H1 (cell line): ENCODE measurements at regions not wholly inside any gene's neighbourhood (a gene's known extent, or its start where the extent isn't known, plus 50 kb on each side); places are given as distances from the start of the nearest gene placed in this dataset.

Experiments
- CTCF ChIA-PET: fragments of 300-600 bp; sonication (Branson Sonifier 250); formaldehyde crosslinking; loops from one replicate; lab custom pipeline; 2021; ENCODE audit not compliant: partially characterized antibody; lab: Charles Lee
- POLR2A ChIA-PET: fragments of 300-600 bp; sonication (Branson Sonifier 250); formaldehyde crosslinking; loops from one replicate; lab custom pipeline; 2021; ENCODE audit warnings: inconsistent platforms; ENCODE audit not compliant: partially characterized antibody; lab: Charles Lee
- DNase-seq, 2 experiments: peaks; one replicate each; pipeline versions ENCODE4 v3.0.0 to v3.0.0-alpha.2; 2010 to 2022; ENCODE audit warnings: low spot score in 2 of 2, low read depth in 1 of 2, mixed read lengths in 1 of 2
- FAIRE-seq: peaks from 2 replicates; lab custom pipeline; 2011; peaks lifted over from hg19 to GRCh38; lab: Jason Lieb, UNC
- H2AFZ ChIP-seq: 2 replicates; pipeline ENCODE4 v1.8.1; 2012; ENCODE audit warnings: low read length, inconsistent platforms
- H2AK5ac ChIP-seq: 2 replicates; pipeline ENCODE4 v1.6.1; 2013; ENCODE audit warnings: low read depth, low read length
- H2BK120ac ChIP-seq: replicated peaks from 2 replicates; pipeline ENCODE3; 2013; ENCODE audit warnings: low read depth, low read length, inconsistent platforms
- H2BK12ac ChIP-seq: 2 replicates; pipeline ENCODE4 v1.6.1; 2013; ENCODE audit warnings: low read depth, low read length
- H2BK15ac ChIP-seq: 2 replicates; pipeline ENCODE4 v1.6.1; 2013; ENCODE audit warnings: low read length
- H2BK20ac ChIP-seq: 2 replicates; pipeline ENCODE4 v1.6.1; 2013; ENCODE audit warnings: low read length
- H2BK5ac ChIP-seq: 2 replicates; pipeline ENCODE4 v1.6.1; 2013; ENCODE audit warnings: low read depth, low read length
- H3K14ac ChIP-seq: 2 replicates; pipeline ENCODE4 v1.6.1; 2013; ENCODE audit warnings: inconsistent platforms; ENCODE audit not compliant: insufficient read length
- H3K18ac ChIP-seq: 2 replicates; pipeline ENCODE4 v1.6.1; 2013; ENCODE audit warnings: low read length; ENCODE audit errors: extremely low read depth
- H3K23ac ChIP-seq: 2 replicates; pipeline ENCODE4 v1.6.1; 2013; ENCODE audit warnings: inconsistent platforms; ENCODE audit not compliant: insufficient read length
- H3K23me2 ChIP-seq: 2 replicates; pipeline ENCODE4 v1.6.1; 2013; ENCODE audit warnings: low read depth, low read length
- H3K27ac ChIP-seq: 2 replicates; pipeline ENCODE4 v1.6.1; 2011; ENCODE audit warnings: low read depth, low read length, inconsistent platforms
- H3K27me3 ChIP-seq, 4 experiments: replicated peaks in 1 of 4; 1 replicate in 1 of 4; 2 replicates in 3 of 4; pipeline versions ENCODE4 v1.6.1 to v1.8.1; 2011 to 2013; ENCODE audit warnings: low read length in 3 of 4, mild to moderate bottlenecking in 3 of 4, inconsistent platforms in 2 of 4, mixed read lengths in 2 of 4, moderate library complexity in 1 of 4; ENCODE audit not compliant: control insufficient read depth in 3 of 4, insufficient read depth in 3 of 4; ENCODE audit errors: extremely low read depth in 1 of 4
- H3K36me3 ChIP-seq, 4 experiments: 2 replicates each; pipeline versions ENCODE4 v1.6.1 to v1.8.1; 2011 to 2013; ENCODE audit warnings: mild to moderate bottlenecking in 4 of 4, low read length in 3 of 4, moderate library complexity in 2 of 4, control low read depth in 1 of 4, inconsistent platforms in 1 of 4; ENCODE audit not compliant: insufficient read depth in 4 of 4, control insufficient read depth in 2 of 4
- H3K4ac ChIP-seq: replicated peaks from 2 replicates; pipeline ENCODE3; 2013; ENCODE audit warnings: low read length, low read depth, mixed read lengths, inconsistent platforms; ENCODE audit not compliant: insufficient read length
- H3K4me1 ChIP-seq, 4 experiments: replicated peaks in 1 of 4; 1 replicate in 1 of 4; 2 replicates in 3 of 4; pipeline versions ENCODE4 v1.6.1 to v1.8.1; 2011 to 2013; ENCODE audit warnings: low read length in 3 of 4, inconsistent platforms in 2 of 4, mixed read lengths in 1 of 4; ENCODE audit not compliant: insufficient read depth in 4 of 4, control insufficient read depth in 3 of 4
- H3K4me2 ChIP-seq, 2 experiments: 2 replicates each; pipeline versions ENCODE4 v1.6.1 to v1.8.1; 2011 to 2013; ENCODE audit warnings: low read depth in 2 of 2, low read length in 2 of 2, control low read depth in 1 of 2, inconsistent platforms in 1 of 2, mild to moderate bottlenecking in 1 of 2; ENCODE audit not compliant: insufficient read depth in 1 of 2
- H3K4me3 ChIP-seq, 4 experiments: fragments of 200-600, 300-600 bp in 1 of 4; sonication (generic), shearing (Covaris generic), sonication (Bioruptor Twin) in 1 of 4; 2 replicates each; pipeline versions ENCODE4 v1.5.1 to v1.8.1; 2011 to 2016; ENCODE audit warnings: low read length in 4 of 4, low read depth in 3 of 4, control low read depth in 2 of 4, inconsistent platforms in 2 of 4, mild to moderate bottlenecking in 2 of 4, mixed read lengths in 1 of 4, moderate library complexity in 1 of 4; ENCODE audit not compliant: insufficient read depth in 2 of 4; ENCODE audit errors: extremely low read depth in 1 of 4
- H3K56ac ChIP-seq: replicated peaks from 2 replicates; pipeline ENCODE3; 2013; ENCODE audit warnings: low read depth, mild to moderate bottlenecking, mixed read lengths, low read length, inconsistent platforms; ENCODE audit not compliant: insufficient read length
- H3K79me1 ChIP-seq: 2 replicates; pipeline ENCODE4 v1.6.1; 2013; ENCODE audit warnings: low read depth, low read length, control low read depth
- H3K79me2 ChIP-seq, 2 experiments: 2 replicates each; pipeline versions ENCODE4 v1.6.1 to v1.8.1; 2012 to 2013; ENCODE audit warnings: low read length in 2 of 2, mild to moderate bottlenecking in 2 of 2, inconsistent platforms in 1 of 2; ENCODE audit not compliant: insufficient read depth in 2 of 2, control insufficient read depth in 1 of 2
- H3K9ac ChIP-seq, 4 experiments: replicated peaks in 1 of 4; 1 replicate in 1 of 4; 2 replicates in 3 of 4; pipeline versions ENCODE4 v1.6.1 to v1.8.1; 2011 to 2013; ENCODE audit warnings: low read depth in 3 of 4, low read length in 3 of 4, control low read depth in 2 of 4, mild to moderate bottlenecking in 2 of 4, moderate library complexity in 2 of 4, inconsistent platforms in 1 of 4; ENCODE audit errors: extremely low read depth in 1 of 4
- H3K9me3 ChIP-seq, 2 experiments: 2 replicates each; pipeline versions ENCODE4 v1.6.1 to v1.8.1; 2012 to 2013; ENCODE audit warnings: mild to moderate bottlenecking in 2 of 2, moderate library complexity in 2 of 2, control low read depth in 1 of 2, inconsistent platforms in 1 of 2, low read depth in 1 of 2, low read length in 1 of 2, mixed read lengths in 1 of 2; ENCODE audit not compliant: insufficient read depth in 2 of 2
- H4K20me1 ChIP-seq, 2 experiments: replicated peaks in 1 of 2; 2 replicates each; pipeline versions ENCODE3 to v1.8.1; 2011 to 2013; ENCODE audit warnings: inconsistent platforms in 2 of 2, low read length in 2 of 2, mild to moderate bottlenecking in 1 of 2; ENCODE audit not compliant: insufficient read depth in 2 of 2, control insufficient read depth in 1 of 2
- H4K5ac ChIP-seq: 2 replicates; pipeline ENCODE4 v1.6.1; 2013; ENCODE audit warnings: low read length, low read depth, mixed read lengths, inconsistent platforms; ENCODE audit not compliant: insufficient read length
- H4K8ac ChIP-seq: 2 replicates; pipeline ENCODE4 v1.8.0; 2013; ENCODE audit warnings: mild to moderate bottlenecking, moderate library complexity, low read length, inconsistent platforms; ENCODE audit not compliant: insufficient read depth; ENCODE audit errors: extremely low read depth
- H4K91ac ChIP-seq: replicated peaks from 2 replicates; pipeline ENCODE3; 2013; ENCODE audit warnings: low read length, mixed read lengths, inconsistent platforms; ENCODE audit not compliant: insufficient read length
- BACH1 ChIP-seq: IDR thresholded peaks from 2 replicates; pipeline ENCODE4 v1.6.1; 2012; ENCODE audit warnings: low read length, improper control_type of control experiment
- HDAC2 ChIP-seq, 2 experiments: fragments of 300-600 bp in 1 of 2; sonication (generic) in 1 of 2; IDR thresholded peaks; 2 replicates each; pipeline ENCODE4 v1.6.1; 2011 to 2012; ENCODE audit warnings: low read depth in 2 of 2, low read length in 2 of 2, mild to moderate bottlenecking in 2 of 2, moderate library complexity in 2 of 2, borderline replicate concordance in 1 of 2, inconsistent platforms in 1 of 2
- NRF1 ChIP-seq: IDR thresholded peaks from 2 replicates; pipeline ENCODE4 v1.6.1; 2011; ENCODE audit warnings: mild to moderate bottlenecking, low read depth, low read length, improper control_type of control experiment
- SAP30 ChIP-seq: fragments of 300-600 bp; sonication (generic); IDR thresholded peaks from 2 replicates; pipeline ENCODE4 v1.7.1; 2012; ENCODE audit warnings: low read length, moderate library complexity, mild to moderate bottlenecking, inconsistent platforms; ENCODE audit not compliant: insufficient read depth, insufficient replicate concordance
- WGBS, 2 experiments: shearing (Covaris generic) in 1 of 2; methylation state at CpG; one replicate each; pipeline versions ENCODE4 v1.1.6 to v1.1.7; 2013 to 2015; ENCODE audit warnings: low lambda C conversion rate in 2 of 2, mixed read lengths in 2 of 2, inconsistent platforms in 1 of 2, low coverage in 1 of 2, missing lambda C conversion rate in 1 of 2; ENCODE audit not compliant: insufficient replicate concordance in 2 of 2, insufficient coverage in 1 of 2, insufficient read length in 1 of 2; ENCODE audit errors: extremely low coverage in 1 of 2, missing lambda C conversion rate in 1 of 2; 5-methylcytosine and 5-hydroxymethylcytosine counted together

DNA sequence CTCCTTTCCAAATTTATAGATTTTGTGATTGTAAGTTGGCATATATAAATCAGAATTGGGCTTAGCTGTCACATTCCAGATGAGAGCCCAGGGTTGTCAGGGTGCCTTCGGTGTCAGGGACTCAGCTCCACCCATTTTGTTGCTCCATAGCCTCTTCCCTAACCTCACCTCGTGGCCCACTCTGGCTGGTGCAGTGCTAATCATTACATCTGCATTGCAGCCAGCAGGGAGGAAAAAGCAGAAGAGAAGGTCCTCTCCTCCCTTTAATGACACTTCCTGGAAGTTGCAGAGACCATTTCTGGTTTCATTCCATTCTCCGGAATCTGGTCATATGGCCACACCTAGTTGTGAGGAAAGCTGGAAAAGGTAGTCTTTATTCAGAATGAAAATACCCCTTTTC lies 113.3 kb downstream of the CCT6B start:
- no peak overlapping the region for H3K18ac ChIP-seq
- H3K4me2 ChIP-seq, result no peak overlapping the region
- H3K27ac ChIP-seq, result no peak overlapping the region
- H3K56ac ChIP-seq, result no peak overlapping the region
- no peak overlapping the region for H2BK15ac ChIP-seq
- H3K23me2 ChIP-seq, result no peaks in the 10 kb centered on the region
- H2AFZ ChIP-seq, result no peak overlapping the region
- no peaks in the 10 kb centered on the region; a peak in 1 of 8 replicates for H3K36me3 ChIP-seq
- no peak overlapping the region for H2BK120ac ChIP-seq
- H3K4me1 ChIP-seq, result peaks cover 0 to 9% (median 0%) of the 10 kb centered on the region in 4 experiments; a peak in 3 of 7 replicates
- POLR2A ChIA-PET, result no interaction called here
- no peaks in the 10 kb centered on the region for H3K9me3 ChIP-seq
- H3K14ac ChIP-seq, result no peak overlapping the region
- CTCF ChIA-PET, result interaction anchor here (0.6 to 1.2 kb wide), 3 partner anchors 36 to 210 kb away, joined by 3 read pairs; no protein-coding TSS in a partner anchor
- H2BK5ac ChIP-seq, result no peak overlapping the region
- no peak overlapping the region for H3K4ac ChIP-seq
- DNase-seq (no peak), FAIRE-seq (no peak)
- no peak overlapping the region for H4K91ac ChIP-seq
- no peak overlapping the region for H3K23ac ChIP-seq
- no peaks in the 10 kb centered on the region for H4K20me1 ChIP-seq
- TF ChIP-seq SAP30 (no peak), HDAC2 (IDR thresholded peaks at IDR 0.05; ENCODE audit: borderline replicate concordance in 1 of 2, low read depth in 2 of 2, low read length in 2 of 2) (no peak), BACH1 (no peak), NRF1 (no peak)
- no peaks in the 10 kb centered on the region for H3K79me1 ChIP-seq
- no peak overlapping the region for H3K4me3 ChIP-seq
- H3K27me3 ChIP-seq, result no peaks in the 10 kb centered on the region; a peak in 1 of 7 replicates
- H2AK5ac ChIP-seq, result no peak overlapping the region
- no peak overlapping the region for H4K5ac ChIP-seq
- H3K9ac ChIP-seq, result no peak overlapping the region
- H3K79me2 ChIP-seq, result no peaks in the 10 kb centered on the region
- no peak overlapping the region for H2BK12ac ChIP-seq
- WGBS, 2 experiments, result 86% methylated on average over 3 of the region's 3 CpGs; no CpG with 5 or more reads in 1 of the 2 experiments
- no peak overlapping the region for H2BK20ac ChIP-seq
- H4K8ac ChIP-seq, result no peak overlapping the region
